Fibroblast of lung (primary cell): ENCODE measurements at regions not wholly inside any gene's neighbourhood (a gene's known extent, or its start where the extent isn't known, plus 50 kb on each side); places are given as distances from the start of the nearest gene placed in this dataset.

Experiments
- DNase-seq, 2 donors: peaks; one replicate each; pipeline versions ENCODE4 v3.0.0 to v3.0.0-alpha.2; 2010; ENCODE audit warnings: low read depth in 2 of 2
- H2AFZ ChIP-seq: 2 replicates; pipeline ENCODE4 v1.5.1; 2012; ENCODE audit warnings: low read length, control low read depth, inconsistent platforms
- H3K27ac ChIP-seq: 2 replicates; pipeline ENCODE4 v1.5.1; 2011; ENCODE audit warnings: low read length, control low read depth; ENCODE audit not compliant: insufficient read depth
- H3K27me3 ChIP-seq: 2 replicates; pipeline ENCODE4 v1.5.1; 2011; ENCODE audit warnings: mild to moderate bottlenecking, low read length; ENCODE audit not compliant: control insufficient read depth, insufficient read depth
- H3K36me3 ChIP-seq: 2 replicates; pipeline ENCODE4 v1.5.1; 2011; ENCODE audit warnings: low read length; ENCODE audit not compliant: control insufficient read depth, insufficient read depth
- H3K4me1 ChIP-seq: 2 replicates; pipeline ENCODE4 v1.5.1; 2011; ENCODE audit warnings: low read length; ENCODE audit not compliant: control insufficient read depth, insufficient read depth; ENCODE audit errors: extremely low read depth
- H3K4me2 ChIP-seq: 2 replicates; pipeline ENCODE4 v1.5.1; 2011; ENCODE audit warnings: low read length, control low read depth; ENCODE audit not compliant: insufficient read depth; ENCODE audit errors: extremely low read depth
- H3K4me3 ChIP-seq, 4 experiments: fragments of 200-600 bp in 1 of 4; sonication (generic) in 1 of 4; replicated peaks in 1 of 4; 2 replicates each; pipeline ENCODE4 v1.5.1; 2011 to 2016; ENCODE audit warnings: low read length in 4 of 4, low read depth in 3 of 4, mild to moderate bottlenecking in 3 of 4, control low read depth in 2 of 4, inconsistent platforms in 1 of 4, mixed read lengths in 1 of 4; ENCODE audit not compliant: insufficient read depth in 1 of 4; ENCODE audit errors: control extremely low read depth in 1 of 4
- H3K79me2 ChIP-seq: 2 replicates; pipeline ENCODE4 v1.5.1; 2012; ENCODE audit warnings: mild to moderate bottlenecking, low read length, inconsistent platforms; ENCODE audit not compliant: control insufficient read depth, insufficient read depth
- H3K9ac ChIP-seq: 2 replicates; pipeline ENCODE4 v1.5.1; 2011; ENCODE audit warnings: mild to moderate bottlenecking, low read length, control low read depth; ENCODE audit not compliant: insufficient read depth
- H3K9me3 ChIP-seq: 2 replicates; pipeline ENCODE4 v1.5.1; 2012; ENCODE audit warnings: low read depth, low read length; ENCODE audit not compliant: control insufficient read depth, insufficient read depth
- H4K20me1 ChIP-seq: 2 replicates; pipeline ENCODE4 v1.5.1; 2011; ENCODE audit warnings: low read length; ENCODE audit not compliant: control insufficient read depth, insufficient read depth; ENCODE audit errors: extremely low read depth
- EZH2 ChIP-seq: IDR thresholded peaks from 2 replicates; pipeline ENCODE4 v1.5.1; 2012; ENCODE audit warnings: low read length, control low read depth, mild to moderate bottlenecking; ENCODE audit errors: missing control alignments
- TF ChIP-seq, protein P1 (sequence below), 2 donors: IDR thresholded peaks in 1 of 2; conservative IDR thresholded peaks in 1 of 2; 1 replicate in 1 of 2; 2 replicates in 1 of 2; pipeline ENCODE4 v1.5.1; 2011 to 2012; ENCODE audit warnings: low read length in 2 of 2, control low read depth in 1 of 2, inconsistent platforms in 1 of 2, low read depth in 1 of 2, mild to moderate bottlenecking in 1 of 2

DNA sequence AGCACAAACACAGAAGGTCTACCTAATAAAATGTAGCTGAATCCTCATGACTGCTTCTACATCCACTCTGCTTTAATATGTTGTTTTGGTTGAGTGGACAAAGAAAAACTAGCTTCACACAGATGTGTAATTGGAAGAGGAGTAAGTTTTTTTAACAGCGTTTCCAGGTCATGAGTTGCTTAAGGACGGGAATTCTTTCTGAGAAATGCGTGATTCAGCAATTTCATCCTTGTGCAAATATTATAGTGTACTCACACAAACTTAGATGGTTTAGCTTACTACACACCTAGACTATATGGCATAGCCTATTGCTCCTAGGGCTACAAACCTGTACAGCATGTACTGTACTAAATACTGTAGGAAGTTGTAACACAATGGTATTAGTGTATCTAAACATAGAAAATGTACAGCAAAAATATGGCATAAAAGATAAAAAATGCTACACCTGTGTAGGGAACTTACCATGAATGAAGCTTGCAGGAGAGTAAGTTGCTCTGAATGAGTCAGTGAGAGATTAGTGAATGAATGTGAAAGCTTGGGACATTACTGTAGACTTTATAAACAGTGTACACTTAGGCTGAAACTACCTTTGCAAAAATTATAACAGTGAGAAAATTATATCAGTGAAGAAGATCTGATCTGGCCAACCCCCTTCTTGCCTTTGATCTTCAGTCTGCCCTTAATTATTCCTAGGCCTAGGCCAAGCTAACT lies 70.8 kb upstream of the IL15 start:
- Histone ChIP-seq H3K36me3 (no peaks in the 10 kb centered on the region), H4K20me1 (no peaks in the 10 kb centered on the region), H3K27ac (no peak overlapping the region), H3K27me3 (no peaks in the 10 kb centered on the region), H2AFZ (no peak overlapping the region), H3K4me3 (no peak overlapping the region), H3K9me3 (no peaks in the 10 kb centered on the region), H3K4me1 (no peaks in the 10 kb centered on the region), H3K9ac (no peak overlapping the region), H3K79me2 (no peaks in the 10 kb centered on the region), H3K4me2 (no peak overlapping the region)
- DNase-seq = no peak
- TF ChIP-seq, protein P1, sequence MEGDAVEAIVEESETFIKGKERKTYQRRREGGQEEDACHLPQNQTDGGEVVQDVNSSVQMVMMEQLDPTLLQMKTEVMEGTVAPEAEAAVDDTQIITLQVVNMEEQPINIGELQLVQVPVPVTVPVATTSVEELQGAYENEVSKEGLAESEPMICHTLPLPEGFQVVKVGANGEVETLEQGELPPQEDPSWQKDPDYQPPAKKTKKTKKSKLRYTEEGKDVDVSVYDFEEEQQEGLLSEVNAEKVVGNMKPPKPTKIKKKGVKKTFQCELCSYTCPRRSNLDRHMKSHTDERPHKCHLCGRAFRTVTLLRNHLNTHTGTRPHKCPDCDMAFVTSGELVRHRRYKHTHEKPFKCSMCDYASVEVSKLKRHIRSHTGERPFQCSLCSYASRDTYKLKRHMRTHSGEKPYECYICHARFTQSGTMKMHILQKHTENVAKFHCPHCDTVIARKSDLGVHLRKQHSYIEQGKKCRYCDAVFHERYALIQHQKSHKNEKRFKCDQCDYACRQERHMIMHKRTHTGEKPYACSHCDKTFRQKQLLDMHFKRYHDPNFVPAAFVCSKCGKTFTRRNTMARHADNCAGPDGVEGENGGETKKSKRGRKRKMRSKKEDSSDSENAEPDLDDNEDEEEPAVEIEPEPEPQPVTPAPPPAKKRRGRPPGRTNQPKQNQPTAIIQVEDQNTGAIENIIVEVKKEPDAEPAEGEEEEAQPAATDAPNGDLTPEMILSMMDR (conservative IDR thresholded peaks at IDR 0.05 in 1 of 2, IDR thresholded peaks at IDR 0.05 in 1 of 2; ENCODE audit: low read depth in 1 of 2, low read length in 2 of 2) = no peak
- TF ChIP-seq EZH2 = no peak

DNA sequence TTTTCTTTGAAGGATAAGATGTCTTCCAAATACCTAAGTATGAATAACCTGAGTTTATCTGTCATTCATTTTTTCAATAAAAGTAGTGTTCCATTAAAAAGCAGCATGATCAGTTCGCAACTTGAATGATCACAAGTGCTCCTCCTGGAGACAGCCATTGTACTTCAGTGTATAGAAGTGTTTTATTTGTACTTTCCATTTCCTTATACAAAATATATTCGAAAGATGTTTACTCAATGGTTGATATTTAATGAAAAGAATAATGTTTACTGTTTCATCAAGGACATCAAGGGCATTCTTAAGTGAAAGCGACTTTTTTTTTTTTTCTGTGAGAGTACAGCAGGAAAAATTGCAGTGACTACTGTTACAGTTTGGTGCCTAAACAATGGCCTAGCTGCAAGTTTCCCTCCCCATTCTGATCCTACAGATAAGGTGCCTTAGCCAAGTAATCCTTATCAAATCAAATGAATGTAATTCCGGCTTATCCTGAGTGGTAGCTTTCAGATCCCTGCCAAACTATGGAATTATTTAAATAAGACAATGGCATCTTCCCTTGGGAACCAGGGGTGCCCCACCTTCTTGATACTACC lies 69.0 kb upstream of the IL15 start:
- H3K4me3 ChIP-seq = no peak overlapping the region
- no peak overlapping the region for H3K4me2 ChIP-seq
- H3K79me2 ChIP-seq = no peaks in the 10 kb centered on the region
- TF ChIP-seq EZH2 = no peak
- TF ChIP-seq, protein P1 (conservative IDR thresholded peaks at IDR 0.05 in 1 of 2, IDR thresholded peaks at IDR 0.05 in 1 of 2; ENCODE audit: low read depth in 1 of 2, low read length in 2 of 2) = no peak
- no peaks in the 10 kb centered on the region for H3K4me1 ChIP-seq
- DNase-seq = no peak
- H3K27ac ChIP-seq = no peak overlapping the region
- no peak overlapping the region for H3K9ac ChIP-seq
- H3K27me3 ChIP-seq = no peaks in the 10 kb centered on the region
- H4K20me1 ChIP-seq = no peaks in the 10 kb centered on the region
- H2AFZ ChIP-seq = no peak overlapping the region
- no peaks in the 10 kb centered on the region for H3K9me3 ChIP-seq
- no peaks in the 10 kb centered on the region for H3K36me3 ChIP-seq

DNA sequence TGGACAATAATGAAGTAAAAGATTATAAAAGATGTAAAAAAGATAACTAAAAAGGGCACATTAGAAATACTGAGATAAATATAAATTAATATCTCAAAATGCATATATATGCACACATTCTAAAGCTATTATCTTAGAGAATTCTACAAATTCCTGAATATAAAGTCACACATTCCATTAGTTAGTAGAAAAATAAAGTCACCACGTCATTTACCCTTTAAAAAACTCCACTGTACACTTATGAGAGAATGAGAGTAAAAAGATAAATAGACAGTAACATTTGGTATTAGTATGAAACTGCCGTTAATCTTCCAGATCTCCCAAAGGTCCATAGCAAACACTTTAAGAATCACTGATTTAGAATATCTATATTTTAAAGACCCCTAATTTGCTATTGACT lies 67.2 kb upstream of the IL15 start:
- Histone ChIP-seq H3K36me3 (no peaks in the 10 kb centered on the region), H3K4me3 (no peak overlapping the region), H3K4me2 (no peak overlapping the region), H3K27ac (no peak overlapping the region), H3K27me3 (no peaks in the 10 kb centered on the region), H2AFZ (no peak overlapping the region), H3K79me2 (no peaks in the 10 kb centered on the region), H3K9ac (no peak overlapping the region), H3K9me3 (no peaks in the 10 kb centered on the region), H3K4me1 (no peaks in the 10 kb centered on the region), H4K20me1 (no peaks in the 10 kb centered on the region)
- TF ChIP-seq, protein P1 (conservative IDR thresholded peaks at IDR 0.05 in 1 of 2, IDR thresholded peaks at IDR 0.05 in 1 of 2; ENCODE audit: low read depth in 1 of 2, low read length in 2 of 2) = no peak
- no peak for TF ChIP-seq EZH2
- peak; percentile 17 to 58 for DNase-seq
